OCI-LY1 (cell line): ENCODE measurements at regions not wholly inside any gene's neighbourhood (a gene's known extent, or its start where the extent isn't known, plus 50 kb on each side); places are given as distances from the start of the nearest gene placed in this dataset.

Experiments
- H2AFZ ChIP-seq: fragments of 200-600 bp; sonication (generic), shearing (Covaris generic); 2 replicates; pipeline ENCODE4 v1.6.0; 2014; ENCODE audit warnings: antibody characterized with exemption, mild to moderate bottlenecking, low read length
- H3F3A ChIP-seq: fragments of 200-600 bp; sonication (generic), shearing (Covaris generic); 2 replicates; pipeline ENCODE4 v1.6.0; 2014; ENCODE audit warnings: mild to moderate bottlenecking, antibody characterized with exemption, low read length, moderate library complexity; ENCODE audit not compliant: insufficient read depth
- H3K27ac ChIP-seq: fragments of 200-600 bp; sonication (generic); 2 replicates; pipeline ENCODE4 v1.5.1; 2014; ENCODE audit warnings: low read length, mixed run types, mild to moderate bottlenecking, low read depth; ENCODE audit not compliant: poor library complexity, severe bottlenecking
- H3K27me3 ChIP-seq: fragments of 200-600 bp; sonication (generic); 2 replicates; pipeline ENCODE4 v1.6.0; 2014; ENCODE audit warnings: antibody characterized with exemption, mild to moderate bottlenecking, low read length, moderate library complexity; ENCODE audit not compliant: insufficient read depth
- H3K36me3 ChIP-seq: fragments of 200-600 bp; sonication (generic); 2 replicates; pipeline ENCODE4 v1.6.1; 2014; ENCODE audit warnings: mild to moderate bottlenecking, antibody characterized with exemption, low read length, moderate library complexity, mixed read lengths; ENCODE audit not compliant: insufficient read depth
- H3K4me1 ChIP-seq: fragments of 200-600 bp; sonication (generic); 2 replicates; pipeline ENCODE4 v1.5.1; 2014; ENCODE audit warnings: mild to moderate bottlenecking, low read length, moderate library complexity; ENCODE audit not compliant: insufficient read depth, severe bottlenecking
- H3K4me2 ChIP-seq: fragments of 200-600 bp; sonication (generic), shearing (Covaris generic); 2 replicates; pipeline ENCODE4 v1.6.1; 2014; ENCODE audit warnings: low read length
- H3K4me3 ChIP-seq: fragments of 200-600 bp; sonication (generic); 2 replicates; pipeline ENCODE4 v1.5.1; 2014; ENCODE audit warnings: low read length, low read depth, mild to moderate bottlenecking, mixed read lengths; ENCODE audit not compliant: poor library complexity, severe bottlenecking
- H3K79me2 ChIP-seq: fragments of 200-600 bp; shearing (Covaris generic); 2 replicates; pipeline ENCODE4 v1.6.1; 2016; ENCODE audit warnings: mixed run types, low read length, mixed read lengths; ENCODE audit not compliant: insufficient read depth
- H3K9ac ChIP-seq: fragments of 200-600 bp; sonication (generic), shearing (Covaris generic); 2 replicates; pipeline ENCODE4 v1.6.1; 2014; ENCODE audit warnings: mild to moderate bottlenecking, low read length, mixed read lengths
- H3K9me2 ChIP-seq: fragments of 200-600 bp; sonication (generic), shearing (Covaris generic); 2 replicates; pipeline ENCODE4 v1.6.1; 2014; ENCODE audit warnings: low read depth, mild to moderate bottlenecking, low read length, mixed read lengths
- H3K9me3 ChIP-seq: fragments of 200-600 bp; shearing (Covaris generic); 2 replicates; pipeline ENCODE4 v1.6.1; 2014; ENCODE audit warnings: low read length, mixed read lengths
- H4K20me1 ChIP-seq: fragments of 200-600 bp; sonication (generic), shearing (Covaris generic); 2 replicates; pipeline ENCODE4 v1.6.0; 2016; ENCODE audit warnings: mild to moderate bottlenecking, low read length; ENCODE audit not compliant: insufficient read depth
- CTCF ChIP-seq: fragments of 200-600 bp; sonication (generic), shearing (Covaris generic); IDR thresholded peaks from 2 replicates; pipeline ENCODE4 v1.5.1; 2017; ENCODE audit warnings: mild to moderate bottlenecking, antibody characterized with exemption, low read length, moderate library complexity, mixed read lengths
- EZH2 ChIP-seq: fragments of 200-600 bp; sonication (generic), shearing (Covaris generic); IDR thresholded peaks from 2 replicates; pipeline ENCODE4 v1.8.0; 2017; ENCODE audit warnings: borderline replicate concordance, mixed run types, mild to moderate bottlenecking, antibody characterized with exemption, low read length, moderate library complexity, mixed read lengths

DNA sequence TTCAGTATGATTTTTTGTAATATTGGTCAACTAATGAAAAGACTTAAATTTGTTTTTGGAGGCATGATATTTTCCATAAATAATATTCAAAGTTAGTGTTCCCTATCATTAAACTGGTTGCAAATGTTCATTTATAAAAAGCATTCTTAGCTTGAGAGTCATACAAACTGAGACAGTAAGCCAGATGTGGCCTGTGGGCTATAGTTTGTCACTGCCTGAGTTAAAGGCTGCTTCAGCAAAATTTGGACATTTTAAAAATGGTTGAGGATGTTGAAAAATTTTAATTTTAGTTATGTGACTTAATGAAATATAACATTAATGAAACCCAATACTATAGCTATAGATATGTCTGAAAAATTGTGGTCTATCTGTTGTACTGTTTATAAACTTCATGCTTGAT, 180.2 kb upstream of the CACNA2D1 start:
- Histone ChIP-seq H3K4me3 (no peak overlapping the region), H3K9ac (no peak overlapping the region), H3K9me3 (no peaks in the 10 kb centered on the region), H3K27ac (no peak overlapping the region), H3K4me2 (no peak overlapping the region), H3K79me2 (no peaks in the 10 kb centered on the region), H3K36me3 (no peaks in the 10 kb centered on the region), H3K9me2 (no peaks in the 10 kb centered on the region), H2AFZ (no peak overlapping the region), H3F3A (no peaks in the 10 kb centered on the region), H3K27me3 (no peaks in the 10 kb centered on the region), H3K4me1 (no peaks in the 10 kb centered on the region), H4K20me1 (no peaks in the 10 kb centered on the region)
- TF ChIP-seq CTCF (no peak), EZH2 (no peak)

DNA sequence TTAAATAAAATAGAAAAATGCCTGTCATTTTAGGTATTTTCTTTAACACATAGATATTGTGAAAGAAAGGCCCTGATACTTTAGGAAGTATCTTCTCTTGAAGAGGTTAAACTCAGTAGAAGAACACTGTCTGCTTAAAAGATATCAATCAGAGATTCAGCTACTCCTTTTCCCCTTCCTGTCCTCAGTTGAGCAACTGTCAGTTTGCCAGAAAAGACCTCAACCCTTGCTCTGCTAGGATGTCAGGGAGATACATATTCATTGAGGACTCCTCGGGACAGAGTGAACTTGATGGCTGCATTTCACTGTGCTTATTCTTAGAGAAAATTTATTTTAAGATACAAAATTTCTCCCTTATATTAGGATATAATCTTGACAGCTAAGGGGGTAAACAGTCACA, 173.6 kb upstream of the CACNA2D1 start:
- Histone ChIP-seq H4K20me1 (no peaks in the 10 kb centered on the region), H3K27me3 (no peaks in the 10 kb centered on the region), H3K9ac (no peak overlapping the region), H3F3A (no peaks in the 10 kb centered on the region), H3K9me2 (no peaks in the 10 kb centered on the region), H3K27ac (no peak overlapping the region), H3K4me1 (no peaks in the 10 kb centered on the region), H3K9me3 (no peaks in the 10 kb centered on the region), H3K79me2 (peaks cover 3% of the 10 kb centered on the region; the same call in 1 of the 2 replicates), H3K4me2 (no peak overlapping the region), H3K4me3 (no peak overlapping the region), H2AFZ (no peak overlapping the region), H3K36me3 (no peaks in the 10 kb centered on the region)
- TF ChIP-seq EZH2 (no peak), CTCF (no peak)

- H3F3A ChIP-seq, result no peaks in the 10 kb centered on the region
- no peak overlapping the region for H3K9ac ChIP-seq
- TF ChIP-seq CTCF (no peak), EZH2 (no peak)
- no peak overlapping the region for H3K4me3 ChIP-seq
- H2AFZ ChIP-seq, result no peak overlapping the region
- H4K20me1 ChIP-seq, result no peaks in the 10 kb centered on the region
- peaks cover 3% of the 10 kb centered on the region; the same call in 1 of the 2 replicates for H3K79me2 ChIP-seq
- H3K9me3 ChIP-seq, result no peaks in the 10 kb centered on the region
- H3K9me2 ChIP-seq, result no peaks in the 10 kb centered on the region
- H3K4me2 ChIP-seq, result no peak overlapping the region
- no peaks in the 10 kb centered on the region for H3K4me1 ChIP-seq
- no peaks in the 10 kb centered on the region for H3K27me3 ChIP-seq
- no peaks in the 10 kb centered on the region for H3K36me3 ChIP-seq
- no peak overlapping the region for H3K27ac ChIP-seq
Observed at GRCh38 chr7:82616059-82616728, 172.6 kb upstream of the CACNA2D1 start.
